ENCODE measurements at regions not wholly inside any gene's neighbourhood (a gene's known extent, or its start where the extent isn't known, plus 50 kb on each side); places are given as distances from the start of the nearest gene placed in this dataset.

GRCh38 chr3:162760789-162761188, 1264.2 kb downstream of the OTOL1 start:
- Histone ChIP-seq H4K20me1 (ENCODE audit: insufficient read depth, low read length, poor library complexity, severe bottlenecking) (no peaks in the 10 kb centered on the region), H2AFZ (ENCODE audit: low read length) (no peak overlapping the region), H3K9me2 (replicated peaks; ENCODE audit: low read depth, low read length) (no peaks in the 10 kb centered on the region)

DNA sequence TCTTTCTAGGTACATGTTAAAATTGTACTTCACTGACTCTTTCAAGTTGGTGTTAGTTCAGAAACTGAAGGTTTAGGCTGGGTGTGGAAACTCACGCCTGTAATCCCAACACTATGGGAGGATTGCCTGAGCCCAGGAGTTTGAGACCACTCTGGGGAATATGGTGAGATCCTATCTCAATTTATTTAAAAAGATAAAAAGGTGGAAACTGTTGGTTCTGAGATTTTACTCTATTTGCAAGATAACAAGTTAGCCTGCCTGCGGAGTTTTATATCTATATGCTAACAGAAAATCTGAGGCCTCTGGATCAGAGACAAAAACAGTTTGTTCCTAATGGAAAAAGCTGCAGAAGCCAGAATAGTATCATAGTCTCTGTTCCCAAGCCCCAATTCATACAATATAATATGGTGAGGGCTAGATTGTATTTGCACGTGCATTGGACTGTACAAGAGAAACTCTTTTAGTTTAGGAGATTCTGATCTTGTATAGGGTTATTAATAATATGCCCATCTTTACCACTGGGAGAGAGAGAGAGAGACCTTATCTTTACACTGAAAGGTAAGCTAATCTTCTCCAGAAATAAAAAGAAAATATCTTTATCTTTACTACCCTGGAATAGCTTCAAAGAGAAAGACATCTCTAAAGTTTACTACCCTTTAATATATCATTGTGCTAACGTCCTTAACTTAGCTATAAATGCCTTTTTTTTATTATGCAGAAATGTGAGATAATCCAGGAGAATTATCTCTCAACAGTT, 1267.6 kb downstream of the OTOL1 start:
- Histone ChIP-seq H3K4me2 (ENCODE audit: low read depth, low read length, poor library complexity, severe bottlenecking) (no peak overlapping the region), H4K20me1 (ENCODE audit: insufficient read depth, low read length, poor library complexity, severe bottlenecking) (no peaks in the 10 kb centered on the region), H3K4me1 (ENCODE audit: insufficient read depth, low read length, poor library complexity, severe bottlenecking) (no peaks in the 10 kb centered on the region), H3K9ac (ENCODE audit: low read depth, low read length, poor library complexity, severe bottlenecking) (no peak overlapping the region), H3K4me3 (ENCODE audit: low read length, poor library complexity, severe bottlenecking) (no peak overlapping the region), H3K27me3 (ENCODE audit: insufficient read depth, low read length, poor library complexity, severe bottlenecking) (no peaks in the 10 kb centered on the region), H3K36me3 (ENCODE audit: insufficient read depth, low read length) (no peaks in the 10 kb centered on the region), H3K9me2 (replicated peaks; ENCODE audit: low read depth, low read length) (no peaks in the 10 kb centered on the region), H3F3A (ENCODE audit: low read depth) (no peaks in the 10 kb centered on the region), H2AFZ (ENCODE audit: low read length) (no peak overlapping the region), H3K79me2 (ENCODE audit: insufficient read depth, low read length) (no peaks in the 10 kb centered on the region), H3K9me3 (ENCODE audit: insufficient read depth, low read depth, low read length) (no peaks in the 10 kb centered on the region)
- TF ChIP-seq, protein P1, sequence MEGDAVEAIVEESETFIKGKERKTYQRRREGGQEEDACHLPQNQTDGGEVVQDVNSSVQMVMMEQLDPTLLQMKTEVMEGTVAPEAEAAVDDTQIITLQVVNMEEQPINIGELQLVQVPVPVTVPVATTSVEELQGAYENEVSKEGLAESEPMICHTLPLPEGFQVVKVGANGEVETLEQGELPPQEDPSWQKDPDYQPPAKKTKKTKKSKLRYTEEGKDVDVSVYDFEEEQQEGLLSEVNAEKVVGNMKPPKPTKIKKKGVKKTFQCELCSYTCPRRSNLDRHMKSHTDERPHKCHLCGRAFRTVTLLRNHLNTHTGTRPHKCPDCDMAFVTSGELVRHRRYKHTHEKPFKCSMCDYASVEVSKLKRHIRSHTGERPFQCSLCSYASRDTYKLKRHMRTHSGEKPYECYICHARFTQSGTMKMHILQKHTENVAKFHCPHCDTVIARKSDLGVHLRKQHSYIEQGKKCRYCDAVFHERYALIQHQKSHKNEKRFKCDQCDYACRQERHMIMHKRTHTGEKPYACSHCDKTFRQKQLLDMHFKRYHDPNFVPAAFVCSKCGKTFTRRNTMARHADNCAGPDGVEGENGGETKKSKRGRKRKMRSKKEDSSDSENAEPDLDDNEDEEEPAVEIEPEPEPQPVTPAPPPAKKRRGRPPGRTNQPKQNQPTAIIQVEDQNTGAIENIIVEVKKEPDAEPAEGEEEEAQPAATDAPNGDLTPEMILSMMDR (conservative IDR thresholded peaks at IDR 0.05; ENCODE audit: low read length) = no peak

More at GRCh38 chr3:162760789-162761188, 1264.2 kb downstream of the OTOL1 start:
- Histone ChIP-seq H3K36me3 (ENCODE audit: insufficient read depth, low read length) (no peaks in the 10 kb centered on the region), H3K4me2 (ENCODE audit: low read depth, low read length, poor library complexity, severe bottlenecking) (no peak overlapping the region), H3F3A (ENCODE audit: low read depth) (no peaks in the 10 kb centered on the region), H3K79me2 (ENCODE audit: insufficient read depth, low read length) (no peaks in the 10 kb centered on the region), H3K9ac (ENCODE audit: low read depth, low read length, poor library complexity, severe bottlenecking) (no peak overlapping the region), H3K27me3 (ENCODE audit: insufficient read depth, low read length, poor library complexity, severe bottlenecking) (no peaks in the 10 kb centered on the region), H3K9me3 (ENCODE audit: insufficient read depth, low read depth, low read length) (no peaks in the 10 kb centered on the region), H3K4me3 (ENCODE audit: low read length, poor library complexity, severe bottlenecking) (no peak overlapping the region), H3K4me1 (ENCODE audit: insufficient read depth, low read length, poor library complexity, severe bottlenecking) (no peaks in the 10 kb centered on the region)
- TF ChIP-seq EZH2phosphoT487 (IDR thresholded peaks at IDR 0.05; ENCODE audit: borderline replicate concordance) = no peak
- TF ChIP-seq, protein P1 (conservative IDR thresholded peaks at IDR 0.05; ENCODE audit: low read length) = no peak

DNA sequence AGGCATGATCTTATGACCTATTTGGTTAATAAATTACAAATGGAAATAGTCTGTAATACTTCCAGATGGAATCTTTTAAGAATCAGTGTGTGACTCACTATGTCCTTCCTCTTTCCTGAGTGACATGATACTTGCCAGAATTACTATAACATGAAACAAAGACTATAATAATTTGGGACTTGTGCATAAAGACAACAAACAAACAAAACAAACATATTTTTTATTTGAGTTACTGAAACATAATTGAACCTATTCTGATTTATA, 1268.1 kb downstream of the OTOL1 start:
- H3K4me2 ChIP-seq (ENCODE audit: low read depth, low read length, poor library complexity, severe bottlenecking) = no peak overlapping the region
- no peaks in the 10 kb centered on the region for H4K20me1 ChIP-seq (ENCODE audit: insufficient read depth, low read length, poor library complexity, severe bottlenecking)
- H3K9me3 ChIP-seq (ENCODE audit: insufficient read depth, low read depth, low read length) = no peaks in the 10 kb centered on the region
- no peak overlapping the region for H2AFZ ChIP-seq (ENCODE audit: low read length)
- H3K9ac ChIP-seq (ENCODE audit: low read depth, low read length, poor library complexity, severe bottlenecking) = no peak overlapping the region
- H3K27me3 ChIP-seq (ENCODE audit: insufficient read depth, low read length, poor library complexity, severe bottlenecking) = no peaks in the 10 kb centered on the region
- H3F3A ChIP-seq (ENCODE audit: low read depth) = no peaks in the 10 kb centered on the region
- no peak overlapping the region for H3K4me3 ChIP-seq (ENCODE audit: low read length, poor library complexity, severe bottlenecking)
- H3K4me1 ChIP-seq (ENCODE audit: insufficient read depth, low read length, poor library complexity, severe bottlenecking) = no peaks in the 10 kb centered on the region
- H3K36me3 ChIP-seq (ENCODE audit: insufficient read depth, low read length) = no peaks in the 10 kb centered on the region
- H3K9me2 ChIP-seq (replicated peaks; ENCODE audit: low read depth, low read length) = no peaks in the 10 kb centered on the region
- TF ChIP-seq, protein P1 (conservative IDR thresholded peaks at IDR 0.05; ENCODE audit: low read length) = no peak
- no peak for TF ChIP-seq EZH2phosphoT487 (IDR thresholded peaks at IDR 0.05; ENCODE audit: borderline replicate concordance)
- no peaks in the 10 kb centered on the region for H3K79me2 ChIP-seq (ENCODE audit: insufficient read depth, low read length)

Measured in Loucy (cell line).